T-helper 17 cell (primary cell): ENCODE measurements at regions not wholly inside any gene's neighbourhood (a gene's known extent, or its start where the extent isn't known, plus 50 kb on each side); places are given as distances from the start of the nearest gene placed in this dataset.

Experiments
- ATAC-seq: fragments of 150-1000 bp; cut with Tn5 transposase; 2 replicates; pipeline ENCODE4 v1.10.0; 2021; ENCODE audit warnings: mild to moderate bottlenecking, moderate library complexity
- DNase-seq, 3 donors: peaks; one replicate each; pipeline versions ENCODE4 v3.0.0 to v3.0.0-alpha.2; 2020 to 2021
- H3K9me3 ChIP-seq: one replicate; pipeline ENCODE4 v1.7.0; 2013; ENCODE audit warnings: low read length, mild to moderate bottlenecking; ENCODE audit not compliant: control insufficient read depth, poor library complexity, severe bottlenecking
- H3K27ac Mint-ChIP-seq: one replicate; pipeline ENCODE4 v1.8.0; 2022; ENCODE audit warnings: mild to moderate bottlenecking, moderate library complexity, mixed read lengths
- H3K27me3 Mint-ChIP-seq: one replicate; pipeline ENCODE4 v1.8.0; 2022; ENCODE audit warnings: mixed read lengths
- H3K36me3 Mint-ChIP-seq: one replicate; pipeline ENCODE4 v1.8.0; 2022; ENCODE audit warnings: low read depth, mixed read lengths
- H3K4me1 Mint-ChIP-seq: one replicate; pipeline ENCODE4 v1.8.0; 2022; ENCODE audit warnings: mild to moderate bottlenecking, mixed read lengths
- H3K4me3 Mint-ChIP-seq: one replicate; pipeline ENCODE4 v1.8.0; 2022; ENCODE audit warnings: mild to moderate bottlenecking, moderate library complexity, mixed read lengths

DNA sequence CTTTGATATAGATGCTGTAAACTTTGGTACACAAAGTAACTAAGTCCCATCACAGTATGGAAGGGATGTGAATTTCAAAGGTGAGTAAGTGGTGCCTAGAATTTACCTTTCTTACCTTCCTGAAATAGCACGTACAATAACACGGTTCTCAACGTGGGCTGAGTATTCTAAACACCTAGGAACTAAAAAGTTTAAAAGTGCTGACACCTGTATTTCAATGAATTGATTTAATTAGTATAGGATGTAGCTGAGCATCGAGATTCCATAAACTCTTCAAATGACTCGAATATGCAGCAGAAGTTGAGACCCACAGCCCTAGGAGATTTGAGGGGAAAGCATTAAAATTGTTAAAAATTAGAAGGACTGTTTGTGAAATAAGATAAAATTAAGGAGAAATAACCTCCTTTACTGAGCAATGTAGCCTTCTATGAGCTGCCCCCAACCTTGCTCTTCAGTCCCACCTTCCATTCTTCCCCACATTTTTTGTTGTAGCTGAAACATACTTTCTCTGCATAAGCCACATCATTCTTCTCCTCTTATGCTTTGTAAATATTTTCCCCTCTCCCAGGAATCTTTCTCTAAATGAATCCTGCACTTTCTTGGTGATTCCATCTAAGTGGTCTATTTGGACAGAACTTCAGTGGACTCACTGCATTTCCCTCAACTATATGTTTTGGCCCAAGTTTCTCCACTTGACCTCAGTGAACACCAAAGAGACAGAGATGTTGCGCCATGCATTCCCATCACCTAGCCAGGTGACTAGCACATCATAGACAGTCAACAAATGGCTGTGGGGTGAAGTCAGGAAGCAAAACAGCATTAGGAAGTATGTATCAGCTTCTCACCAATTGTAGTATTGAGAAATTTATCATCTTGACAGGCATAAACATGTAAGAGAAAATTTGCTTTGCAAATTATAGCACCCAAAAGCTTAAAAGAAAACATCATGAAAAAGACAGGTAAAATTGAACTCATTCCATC, 156.5 kb upstream of the TAS2R1 start:
- no peak for DNase-seq
- no peaks in the 10 kb centered on the region for H3K36me3 Mint-ChIP-seq

DNA sequence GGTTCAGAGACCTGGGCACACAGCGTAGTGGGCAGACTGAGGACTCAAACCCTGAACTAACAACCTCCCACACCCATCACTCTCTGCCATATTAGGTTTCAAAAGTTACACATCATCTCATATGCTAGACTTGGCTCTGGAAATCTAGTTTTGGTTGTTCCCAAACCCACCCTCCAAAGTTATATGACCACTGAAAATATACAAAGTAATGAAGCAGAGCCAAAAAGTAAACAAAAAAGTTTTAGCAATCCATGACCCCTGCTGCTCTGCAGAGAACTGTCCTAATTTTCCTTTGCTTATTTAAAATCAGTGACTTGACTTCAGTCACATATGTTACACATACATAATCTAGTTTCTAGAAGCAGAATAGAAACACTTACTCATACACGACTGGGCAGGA, 155.6 kb upstream of the TAS2R1 start:
- H3K9me3 ChIP-seq: no peaks in the 10 kb centered on the region
- Mint-ChIP-seq H3K36me3 (no peaks in the 10 kb centered on the region), H3K27me3 (no peaks in the 10 kb centered on the region), H3K4me1 (no peaks in the 10 kb centered on the region), H3K4me3 (no peak overlapping the region), H3K27ac (no peak overlapping the region)
- ATAC-seq: no peak
- DNase-seq: no peak

More for the DNA sequence above, 156.5 kb upstream of the TAS2R1 start:
- no peaks in the 10 kb centered on the region for H3K9me3 ChIP-seq
- Mint-ChIP-seq H3K4me3 (no peak overlapping the region), H3K4me1 (no peaks in the 10 kb centered on the region), H3K27ac (no peak overlapping the region), H3K27me3 (no peaks in the 10 kb centered on the region)
- no peak for ATAC-seq

DNA sequence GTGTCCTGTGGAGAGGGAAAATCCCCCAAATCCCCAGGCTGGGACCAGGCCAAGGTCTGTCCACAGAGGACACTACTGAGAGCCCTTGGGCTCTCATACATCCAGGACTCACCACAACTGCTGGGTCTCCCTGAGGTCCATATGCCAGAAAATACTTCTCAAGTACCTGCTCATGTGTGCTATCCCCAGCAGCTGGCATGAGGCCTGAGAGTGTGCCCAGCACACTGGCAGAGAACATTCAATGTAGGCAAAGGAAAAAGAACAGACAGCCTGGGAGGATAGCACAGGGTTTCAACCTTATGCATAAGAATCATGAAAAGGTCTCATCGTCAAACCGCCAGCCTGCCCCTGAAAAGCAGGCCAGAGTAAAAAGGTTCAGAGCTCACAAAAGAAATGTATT, 154.1 kb upstream of the TAS2R1 start:
- Mint-ChIP-seq H3K27ac (no peak overlapping the region), H3K4me1 (no peaks in the 10 kb centered on the region), H3K4me3 (no peak overlapping the region), H3K36me3 (no peaks in the 10 kb centered on the region), H3K27me3 (no peaks in the 10 kb centered on the region)
- DNase-seq: no peak
- no peak for ATAC-seq
- no peaks in the 10 kb centered on the region for H3K9me3 ChIP-seq

- H3K9me3 ChIP-seq: no peaks in the 10 kb centered on the region
- Mint-ChIP-seq H3K27me3 (no peaks in the 10 kb centered on the region), H3K4me1 (no peaks in the 10 kb centered on the region), H3K4me3 (no peak overlapping the region), H3K27ac (no peak overlapping the region), H3K36me3 (no peaks in the 10 kb centered on the region)
- ATAC-seq: no peak
- DNase-seq: no peak
Observed at GRCh38 chr5:9782826-9783560, 152.8 kb upstream of the TAS2R1 start.

GRCh38 chr5:9781890-9782289, 151.7 kb upstream of the TAS2R1 start:
- Mint-ChIP-seq H3K4me1 (no peaks in the 10 kb centered on the region), H3K4me3 (no peak overlapping the region), H3K27ac (no peak overlapping the region), H3K27me3 (no peaks in the 10 kb centered on the region), H3K36me3 (no peaks in the 10 kb centered on the region)
- no peaks in the 10 kb centered on the region for H3K9me3 ChIP-seq
- DNase-seq: no peak
- no peak for ATAC-seq

DNA sequence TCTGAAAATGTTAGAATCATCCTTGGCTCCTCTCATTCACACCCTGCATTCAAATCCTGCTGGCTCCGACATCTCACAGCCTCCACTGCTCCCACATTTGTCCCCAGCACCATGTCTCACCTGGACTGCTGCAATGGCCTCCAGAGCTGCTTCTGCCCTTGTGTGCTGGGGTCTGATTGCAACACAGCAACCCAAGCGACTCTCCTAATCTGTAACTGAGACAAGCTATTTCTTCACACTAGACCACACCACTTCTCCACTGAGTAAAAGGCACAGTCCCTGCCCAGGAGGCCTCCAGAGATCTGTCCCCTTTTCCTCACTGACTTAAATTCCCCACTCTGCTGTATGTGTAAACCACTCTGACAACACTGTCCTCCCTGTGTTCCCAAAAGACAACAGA, 151.1 kb upstream of the TAS2R1 start:
- no peaks in the 10 kb centered on the region for H3K9me3 ChIP-seq
- no peak for DNase-seq
- Mint-ChIP-seq H3K27me3 (no peaks in the 10 kb centered on the region), H3K4me1 (no peaks in the 10 kb centered on the region), H3K27ac (no peak overlapping the region), H3K4me3 (no peak overlapping the region), H3K36me3 (no peaks in the 10 kb centered on the region)
- no peak for ATAC-seq

DNA sequence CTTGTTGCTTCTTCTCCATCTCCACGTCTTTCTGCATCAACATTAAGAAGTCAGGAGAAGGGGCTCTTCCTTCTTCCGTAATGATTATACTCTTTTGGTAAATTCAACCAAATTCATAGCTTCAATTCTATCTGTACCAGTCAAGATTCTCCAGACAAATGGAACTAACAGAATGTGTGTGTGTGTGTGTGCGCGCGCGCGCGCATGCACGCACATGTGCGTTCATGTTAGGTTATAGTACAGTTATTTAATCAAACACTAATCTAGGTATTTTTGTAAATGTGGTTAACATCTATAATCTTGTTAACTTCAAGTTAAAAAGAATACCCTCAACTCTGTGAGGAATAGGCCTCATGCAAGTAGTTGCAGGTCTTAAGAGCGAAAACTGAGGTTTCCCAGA, 150.3 kb upstream of the TAS2R1 start:
- no peaks in the 10 kb centered on the region for H3K27me3 Mint-ChIP-seq
- DNase-seq (no peak), ATAC-seq (no peak)
- H3K4me3 Mint-ChIP-seq: no peak overlapping the region
- H3K27ac Mint-ChIP-seq: no peak overlapping the region
- H3K4me1 Mint-ChIP-seq: no peaks in the 10 kb centered on the region
- H3K36me3 Mint-ChIP-seq: no peaks in the 10 kb centered on the region
- no peaks in the 10 kb centered on the region for H3K9me3 ChIP-seq

- H3K9me3 ChIP-seq: no peaks in the 10 kb centered on the region
- ATAC-seq (no peak), DNase-seq (no peak)
- no peaks in the 10 kb centered on the region for H3K36me3 Mint-ChIP-seq
- no peak overlapping the region for H3K27ac Mint-ChIP-seq
- H3K4me3 Mint-ChIP-seq: no peak overlapping the region
- H3K27me3 Mint-ChIP-seq: no peaks in the 10 kb centered on the region
- no peaks in the 10 kb centered on the region for H3K4me1 Mint-ChIP-seq
Observed at GRCh38 chr5:9776525-9776924, 146.4 kb upstream of the TAS2R1 start.

- DNase-seq: no peak
- Mint-ChIP-seq H3K4me3 (no peak overlapping the region), H3K27me3 (no peaks in the 10 kb centered on the region), H3K36me3 (no peaks in the 10 kb centered on the region), H3K27ac (no peak overlapping the region), H3K4me1 (no peaks in the 10 kb centered on the region)
- no peaks in the 10 kb centered on the region for H3K9me3 ChIP-seq
- ATAC-seq: no peak
Observed at GRCh38 chr5:9775339-9775738, 145.2 kb upstream of the TAS2R1 start.

DNA sequence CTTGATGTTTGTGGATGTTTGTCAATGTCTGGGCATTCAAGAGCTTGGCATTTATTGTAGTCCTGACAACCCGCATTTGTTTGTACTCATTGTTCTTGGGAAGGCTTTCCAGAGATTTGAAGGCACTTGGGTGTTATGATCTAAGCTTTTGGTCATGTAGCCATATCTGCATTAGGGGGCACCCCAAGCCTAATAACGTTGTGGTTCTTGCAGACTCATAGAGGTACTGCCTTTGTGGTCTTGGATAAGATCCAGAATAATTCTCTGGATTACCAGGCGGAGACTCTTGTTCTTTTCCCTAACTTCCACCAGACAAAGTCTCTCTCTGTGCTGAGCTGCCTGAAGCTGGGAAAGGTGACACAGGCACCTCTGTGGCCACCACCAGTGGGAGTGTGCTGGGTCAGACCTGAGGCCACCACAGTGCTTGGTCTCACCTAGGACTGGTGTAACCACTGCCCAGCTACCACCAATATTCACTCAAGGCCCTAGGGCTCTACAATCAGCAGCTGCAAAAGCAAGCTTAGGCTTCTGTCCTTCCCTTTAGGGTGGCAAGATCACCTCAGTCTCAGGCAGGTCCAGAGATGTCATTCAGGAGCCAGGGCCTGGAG, 144.4 kb upstream of the TAS2R1 start:
- Mint-ChIP-seq H3K4me3 (no peak overlapping the region), H3K4me1 (no peaks in the 10 kb centered on the region), H3K27me3 (no peaks in the 10 kb centered on the region), H3K36me3 (no peaks in the 10 kb centered on the region), H3K27ac (no peak overlapping the region)
- no peaks in the 10 kb centered on the region for H3K9me3 ChIP-seq
- no peak for DNase-seq
- no peak for ATAC-seq

DNA sequence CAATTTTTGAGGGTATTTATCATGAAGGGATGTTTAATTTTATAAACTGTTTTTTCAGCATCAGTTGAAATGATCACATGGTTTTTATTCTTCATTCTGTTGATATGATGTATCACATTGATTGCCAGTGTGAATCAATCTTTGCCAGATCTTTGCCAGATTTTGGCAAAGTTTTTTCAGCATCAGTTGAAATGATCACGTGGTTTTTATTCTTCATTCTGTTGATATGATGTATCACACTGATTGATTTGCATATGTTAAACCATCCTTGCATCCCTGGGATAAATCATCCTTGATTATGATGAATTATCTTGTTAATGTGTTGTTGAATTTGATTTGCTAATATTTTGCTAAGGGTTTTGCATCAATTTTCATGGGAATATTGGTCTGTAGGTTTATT, 140.9 kb upstream of the TAS2R1 start:
- no peak overlapping the region for H3K4me3 Mint-ChIP-seq
- H3K27me3 Mint-ChIP-seq: no peaks in the 10 kb centered on the region
- H3K4me1 Mint-ChIP-seq: no peaks in the 10 kb centered on the region
- H3K9me3 ChIP-seq: no peaks in the 10 kb centered on the region
- DNase-seq (no peak), ATAC-seq (no peak)
- H3K27ac Mint-ChIP-seq: no peak overlapping the region
- H3K36me3 Mint-ChIP-seq: no peaks in the 10 kb centered on the region

GRCh38 chr5:9766581-9766980, 136.4 kb upstream of the TAS2R1 start:
- ATAC-seq: no peak
- Mint-ChIP-seq H3K27me3 (no peaks in the 10 kb centered on the region), H3K27ac (no peak overlapping the region), H3K36me3 (no peaks in the 10 kb centered on the region), H3K4me3 (no peak overlapping the region), H3K4me1 (no peaks in the 10 kb centered on the region)
- H3K9me3 ChIP-seq: no peaks in the 10 kb centered on the region
- no peak for DNase-seq

DNA sequence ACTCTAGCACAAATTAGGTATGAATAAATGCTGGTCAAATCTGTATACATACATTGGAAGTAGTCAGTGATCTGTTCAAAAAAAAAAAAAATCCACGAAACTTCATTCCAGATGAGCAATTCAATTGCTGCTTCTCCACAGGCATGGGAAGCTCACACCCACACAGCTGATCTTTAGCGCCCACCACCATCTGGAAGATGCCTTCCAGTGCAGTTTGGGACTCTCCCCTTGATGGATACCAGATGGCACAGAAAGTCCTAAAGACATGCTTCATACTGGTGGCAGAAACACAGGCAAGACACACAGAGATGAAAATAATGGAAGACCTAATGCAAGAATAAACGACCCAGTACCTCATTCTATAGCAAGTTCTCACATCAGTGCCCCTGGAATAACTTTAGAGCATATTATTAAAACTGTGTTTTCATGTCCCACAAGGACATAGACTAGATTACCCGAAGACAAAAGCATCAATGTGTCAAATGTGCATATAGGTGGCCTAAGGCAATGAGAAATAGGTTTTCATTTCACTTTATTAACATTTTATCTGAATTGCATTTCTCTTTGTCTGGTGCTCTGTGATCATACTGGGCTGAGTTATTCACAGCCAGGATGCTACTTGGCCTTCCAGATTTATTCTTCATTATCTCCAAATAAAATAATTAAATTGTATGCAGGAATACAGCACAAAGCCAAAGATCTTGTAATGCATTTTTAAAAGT, 135.4 kb upstream of the TAS2R1 start:
- DNase-seq (no peak), ATAC-seq (no peak)
- no peak overlapping the region for H3K27ac Mint-ChIP-seq
- no peak overlapping the region for H3K4me3 Mint-ChIP-seq
- no peaks in the 10 kb centered on the region for H3K27me3 Mint-ChIP-seq
- no peaks in the 10 kb centered on the region for H3K4me1 Mint-ChIP-seq
- H3K9me3 ChIP-seq: no peaks in the 10 kb centered on the region
- H3K36me3 Mint-ChIP-seq: no peaks in the 10 kb centered on the region
